Left ventricle myocardium inferior (tissue), 1 donor: ENCODE measurements at regions not wholly inside any gene's neighbourhood (a gene's known extent, or its start where the extent isn't known, plus 50 kb on each side); places are given as distances from the start of the nearest gene placed in this dataset.

Experiments
- DNase-seq: peaks from one replicate; pipeline ENCODE4 v3.0.0-alpha.2; 2020
- H3K27ac ChIP-seq: fragments of 200-600 bp; replicated peaks from 2 replicates; pipeline ENCODE4 v1.8.0; 2021
- H3K27me3 ChIP-seq: fragments of 200-600 bp; 2 replicates; pipeline ENCODE4 v1.8.0; 2021; ENCODE audit warnings: low read depth
- H3K36me3 ChIP-seq: fragments of 200-600 bp; 2 replicates; pipeline ENCODE4 v1.8.0; 2021
- H3K4me1 ChIP-seq: fragments of 200-600 bp; 2 replicates; pipeline ENCODE4 v1.8.0; 2021
- H3K4me3 ChIP-seq: fragments of 200-600 bp; 2 replicates; pipeline ENCODE4 v1.8.0; 2021; ENCODE audit warnings: mild to moderate bottlenecking, moderate library complexity
- H3K9me3 ChIP-seq: fragments of 200-600 bp; replicated peaks from 2 replicates; pipeline ENCODE4 v1.8.0; 2021
- intact Hi-C: fragments of 100-400 bp; cut with micrococcal nuclease; formaldehyde crosslinking; loops from one replicate; pipeline ENCODE4 v1.11.0; 2022
- TF ChIP-seq, protein P1 (sequence below): fragments of 200-600 bp; IDR thresholded peaks from 2 replicates; pipeline ENCODE4 v1.8.0; 2021; ENCODE audit warnings: antibody characterized with exemption, mild to moderate bottlenecking, borderline replicate concordance
- donor health status: DM: no; HTN: yes; CAD: no; lungs with severe emphysema.

DNA sequence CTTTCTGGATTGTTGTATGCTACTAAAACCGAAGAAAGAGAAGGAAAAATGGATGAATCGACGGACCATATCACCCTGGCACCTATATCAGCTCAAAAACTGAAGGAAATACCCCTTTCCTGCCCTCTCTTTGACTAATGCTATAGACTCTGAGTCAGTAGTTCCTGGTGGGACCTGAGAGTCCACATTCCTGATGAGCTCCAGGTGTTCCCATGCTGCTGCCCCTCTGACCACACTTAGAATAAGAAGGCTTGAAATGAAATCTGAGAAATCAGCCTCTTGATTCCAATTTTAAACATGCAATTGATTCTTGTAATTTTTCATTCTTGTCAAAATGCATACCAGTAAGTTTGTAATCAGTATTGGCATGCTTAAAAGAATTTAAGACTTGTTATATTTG, 75.2 kb downstream of the PRL start:
- TF ChIP-seq, protein P1, sequence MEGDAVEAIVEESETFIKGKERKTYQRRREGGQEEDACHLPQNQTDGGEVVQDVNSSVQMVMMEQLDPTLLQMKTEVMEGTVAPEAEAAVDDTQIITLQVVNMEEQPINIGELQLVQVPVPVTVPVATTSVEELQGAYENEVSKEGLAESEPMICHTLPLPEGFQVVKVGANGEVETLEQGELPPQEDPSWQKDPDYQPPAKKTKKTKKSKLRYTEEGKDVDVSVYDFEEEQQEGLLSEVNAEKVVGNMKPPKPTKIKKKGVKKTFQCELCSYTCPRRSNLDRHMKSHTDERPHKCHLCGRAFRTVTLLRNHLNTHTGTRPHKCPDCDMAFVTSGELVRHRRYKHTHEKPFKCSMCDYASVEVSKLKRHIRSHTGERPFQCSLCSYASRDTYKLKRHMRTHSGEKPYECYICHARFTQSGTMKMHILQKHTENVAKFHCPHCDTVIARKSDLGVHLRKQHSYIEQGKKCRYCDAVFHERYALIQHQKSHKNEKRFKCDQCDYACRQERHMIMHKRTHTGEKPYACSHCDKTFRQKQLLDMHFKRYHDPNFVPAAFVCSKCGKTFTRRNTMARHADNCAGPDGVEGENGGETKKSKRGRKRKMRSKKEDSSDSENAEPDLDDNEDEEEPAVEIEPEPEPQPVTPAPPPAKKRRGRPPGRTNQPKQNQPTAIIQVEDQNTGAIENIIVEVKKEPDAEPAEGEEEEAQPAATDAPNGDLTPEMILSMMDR: no peak
- no peak overlapping the region for H3K27ac ChIP-seq
- H3K9me3 ChIP-seq: no peaks in the 10 kb centered on the region
- H3K27me3 ChIP-seq: no peaks in the 10 kb centered on the region
- no peaks in the 10 kb centered on the region for H3K4me1 ChIP-seq
- intact Hi-C loops: no loop called here
- H3K36me3 ChIP-seq: no peaks in the 10 kb centered on the region
- no peak overlapping the region for H3K4me3 ChIP-seq
- DNase-seq: no peak

DNA sequence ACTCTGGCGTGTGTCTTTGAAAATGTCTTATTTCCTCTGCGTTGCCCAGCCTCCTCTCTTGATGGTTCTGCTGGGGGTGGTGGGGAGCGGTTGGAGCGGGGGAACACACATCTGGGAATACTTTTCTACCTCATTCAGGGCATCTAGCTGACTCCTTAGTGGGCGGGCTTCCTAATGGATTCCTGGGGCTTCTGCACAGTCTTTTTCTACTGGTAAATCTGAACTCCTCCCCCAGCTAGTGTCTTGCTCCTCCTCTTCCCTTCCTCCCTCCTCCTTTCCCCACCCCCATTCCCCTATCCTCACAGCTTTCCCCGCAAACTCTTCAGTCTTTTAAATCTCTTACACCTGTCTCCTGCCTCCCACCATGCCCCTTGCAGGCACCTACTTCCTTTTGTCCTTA, 74.4 kb downstream of the PRL start:
- TF ChIP-seq, protein P1: no peak
- intact Hi-C loops: no loop called here
- no peaks in the 10 kb centered on the region for H3K4me1 ChIP-seq
- no peaks in the 10 kb centered on the region for H3K36me3 ChIP-seq
- no peak overlapping the region for H3K27ac ChIP-seq
- no peak overlapping the region for H3K4me3 ChIP-seq
- H3K9me3 ChIP-seq: no peaks in the 10 kb centered on the region
- no peak for DNase-seq
- H3K27me3 ChIP-seq: no peaks in the 10 kb centered on the region

DNA sequence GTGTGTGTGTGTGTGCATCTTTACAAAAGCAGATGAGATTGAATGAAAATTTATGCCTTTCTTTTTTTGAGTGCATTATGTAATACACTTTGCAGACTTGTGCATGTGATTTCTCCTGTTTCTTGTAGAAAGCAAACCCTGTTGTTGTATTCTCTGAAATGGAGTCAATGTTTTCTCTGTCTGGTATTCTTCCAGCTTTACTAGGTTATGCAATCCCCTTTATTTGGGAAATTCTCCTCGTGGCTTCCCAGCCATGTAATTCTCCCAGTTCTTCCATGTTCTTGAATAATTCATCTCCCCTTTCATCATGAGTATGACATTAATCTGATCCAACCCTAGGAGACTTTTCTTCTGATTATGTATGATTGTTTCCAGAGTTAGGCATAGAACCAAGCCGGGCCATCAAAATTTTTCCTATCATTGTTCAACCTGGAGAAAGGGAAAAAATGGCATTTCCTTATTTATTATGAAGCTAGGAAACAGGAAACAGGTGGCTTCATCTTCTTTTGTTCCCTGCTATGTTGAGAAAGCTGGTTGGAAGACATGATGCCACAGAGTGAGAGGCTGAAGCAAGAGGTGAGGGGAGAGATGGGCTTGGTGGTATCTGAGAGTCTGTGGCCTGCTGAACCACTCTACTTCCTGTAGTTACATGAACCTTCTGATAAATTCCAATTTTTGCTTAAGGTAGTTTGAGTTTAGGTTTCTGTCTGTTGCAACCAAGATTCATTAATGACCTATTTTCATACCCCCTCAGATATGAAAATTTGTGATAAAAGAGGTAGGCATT, 68.8 kb downstream of the PRL start:
- no peak overlapping the region for H3K27ac ChIP-seq
- no peaks in the 10 kb centered on the region for H3K4me1 ChIP-seq
- intact Hi-C loops: no loop called here
- H3K4me3 ChIP-seq: no peak overlapping the region
- H3K9me3 ChIP-seq: no peaks in the 10 kb centered on the region
- DNase-seq: no peak
- H3K36me3 ChIP-seq: no peaks in the 10 kb centered on the region
- TF ChIP-seq, protein P1: no peak
- no peaks in the 10 kb centered on the region for H3K27me3 ChIP-seq

DNA sequence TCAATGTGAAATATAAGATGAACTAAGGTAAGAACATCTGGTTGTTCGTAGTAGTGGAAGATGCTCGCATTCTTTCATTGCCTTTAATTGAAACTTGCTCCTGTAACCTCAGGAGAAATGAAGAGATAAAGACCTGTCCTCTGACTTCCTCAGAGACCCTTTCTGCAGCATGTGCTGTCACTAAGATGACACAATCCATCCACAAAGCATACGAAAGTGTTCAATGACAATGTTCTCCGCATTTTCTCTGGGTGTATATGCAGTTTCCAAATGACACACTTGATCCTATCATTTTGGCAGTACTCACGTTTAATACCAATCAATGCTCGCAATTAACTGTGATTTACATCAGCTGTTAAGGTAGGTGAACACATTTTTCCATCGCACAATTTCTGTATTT, 65.8 kb downstream of the PRL start:
- intact Hi-C loops: no loop called here
- H3K27me3 ChIP-seq: no peaks in the 10 kb centered on the region

DNA sequence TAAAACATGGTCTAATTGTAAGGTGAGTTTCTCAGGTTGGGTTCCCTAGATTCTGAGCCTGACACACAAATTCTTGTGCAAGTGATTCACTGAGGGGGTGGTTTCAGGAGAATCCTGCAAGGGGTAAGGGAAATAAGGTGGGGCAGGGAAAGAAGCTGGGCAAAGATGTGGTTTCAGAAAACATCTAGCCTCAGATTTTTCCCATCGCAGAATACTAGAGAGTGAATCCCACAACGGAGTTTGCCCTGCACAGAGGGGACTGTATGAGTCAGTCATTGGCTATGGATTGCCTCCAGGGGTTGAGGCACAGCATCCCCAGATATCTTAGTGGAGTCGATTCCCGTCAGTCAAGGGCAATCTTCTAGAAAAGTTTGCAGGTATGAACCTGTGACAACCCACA, 65.2 kb downstream of the PRL start:
- intact Hi-C loops: no loop called here
- DNase-seq: no peak
- no peaks in the 10 kb centered on the region for H3K36me3 ChIP-seq
- H3K9me3 ChIP-seq: no peaks in the 10 kb centered on the region
- H3K27ac ChIP-seq: no peak overlapping the region
- H3K27me3 ChIP-seq: no peaks in the 10 kb centered on the region
- no peaks in the 10 kb centered on the region for H3K4me1 ChIP-seq
- TF ChIP-seq, protein P1: no peak
- no peak overlapping the region for H3K4me3 ChIP-seq

More for the DNA sequence above, 65.8 kb downstream of the PRL start:
- Histone ChIP-seq H3K4me1 (no peaks in the 10 kb centered on the region), H3K36me3 (no peaks in the 10 kb centered on the region), H3K9me3 (no peaks in the 10 kb centered on the region), H3K4me3 (no peak overlapping the region), H3K27ac (no peak overlapping the region)
- DNase-seq: no peak
- TF ChIP-seq, protein P1: no peak
